Stimulated activated CD4-positive, alpha-beta T cell treated with anti-CD3 and anti-CD28 coated beads, Interleukin-2, amount 100 ng/mL, for 24 hours (primary cell): ENCODE measurements at regions not wholly inside any gene's neighbourhood (a gene's known extent, or its start where the extent isn't known, plus 50 kb on each side); places are given as distances from the start of the nearest gene placed in this dataset.
"Not testable (repeated sequence)": the region's sequence is repeated elsewhere in the genome, so short reads cannot be mapped to it uniquely, and the experiment has no call there.

ENCODE experiments used
- DNase-seq, 2 donors: peaks; one replicate each; pipeline ENCODE4 v3.0.0-alpha.2; 2020

DNA sequence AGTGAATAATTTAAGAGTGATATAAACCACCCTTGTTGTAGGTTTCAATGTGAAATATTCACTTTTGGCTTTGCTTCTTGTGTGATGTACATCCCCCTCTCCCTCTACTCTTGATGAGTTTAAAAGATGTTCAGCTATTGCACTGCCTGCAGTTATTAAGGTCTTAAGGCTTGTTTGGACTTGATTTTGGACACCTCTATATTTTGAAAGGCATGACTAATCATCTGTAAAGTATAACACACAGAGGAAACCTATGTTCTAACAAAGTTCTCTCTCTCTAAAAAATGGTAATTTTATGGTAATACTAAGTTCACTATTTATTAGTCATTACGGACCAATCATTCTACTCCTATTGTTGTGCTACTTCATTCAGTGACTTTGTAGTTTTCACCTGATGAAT lies 1719.9 kb downstream of the GRIK2 start:
- DNase-seq = no peak

DNA sequence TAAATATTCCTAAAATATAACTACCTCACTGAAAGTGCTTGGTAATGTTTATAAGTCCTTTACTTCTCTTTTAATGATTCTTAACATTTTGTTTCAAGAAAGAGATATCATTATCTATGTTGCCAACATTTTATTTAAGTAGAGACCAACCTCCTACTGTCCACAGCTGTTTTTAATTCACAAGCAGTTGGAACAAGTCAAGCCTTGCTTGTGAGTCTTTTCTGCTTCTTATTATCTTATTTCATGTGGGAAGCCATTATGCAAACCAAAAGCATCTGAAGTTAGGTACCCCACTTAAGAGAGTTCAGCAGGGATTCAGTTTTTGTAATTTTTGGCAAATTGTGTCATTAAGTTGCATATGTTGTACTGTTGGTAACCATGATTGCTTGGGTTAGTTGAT lies 1714.5 kb downstream of the GRIK2 start:
- DNase-seq = no peak

DNA sequence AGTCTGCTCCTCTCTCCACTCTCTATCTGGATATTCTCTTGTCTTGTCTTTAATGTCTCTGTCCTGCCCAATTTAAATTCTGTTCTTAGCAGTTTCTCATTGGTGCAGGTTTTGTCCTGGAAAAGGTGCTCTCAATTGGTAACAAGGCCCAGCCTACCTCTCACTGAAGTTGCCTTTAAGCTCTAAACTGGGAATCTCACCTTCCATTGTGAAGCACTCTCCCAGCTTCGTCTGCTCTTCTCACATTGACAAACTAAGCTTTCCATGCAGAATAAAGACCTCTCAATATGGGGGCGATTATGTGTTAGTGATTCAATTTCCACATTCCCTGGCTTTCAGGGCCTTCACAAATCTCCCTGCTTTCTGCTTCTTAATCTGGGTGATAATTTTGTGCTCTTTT lies 1712.2 kb downstream of the GRIK2 start:
- DNase-seq = no peak

DNA sequence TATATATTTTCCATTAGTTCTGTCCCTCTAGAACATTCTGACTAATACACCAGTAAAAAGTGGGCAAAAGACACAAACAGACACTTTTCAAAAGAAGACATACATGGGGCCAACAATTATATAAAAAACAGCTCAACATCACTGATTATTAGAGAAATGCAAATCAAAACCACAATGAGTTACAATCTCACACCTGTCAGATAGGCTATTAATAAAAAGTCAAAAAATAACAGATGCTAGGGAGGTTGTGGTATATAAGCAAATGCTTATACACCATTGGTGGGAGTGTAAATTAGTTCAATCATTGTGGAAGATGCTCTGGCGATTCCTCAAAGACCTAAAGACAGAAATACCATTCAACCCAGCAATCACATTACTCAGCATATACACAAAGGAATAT lies 1707.8 kb downstream of the GRIK2 start:
- no peak for DNase-seq

DNA sequence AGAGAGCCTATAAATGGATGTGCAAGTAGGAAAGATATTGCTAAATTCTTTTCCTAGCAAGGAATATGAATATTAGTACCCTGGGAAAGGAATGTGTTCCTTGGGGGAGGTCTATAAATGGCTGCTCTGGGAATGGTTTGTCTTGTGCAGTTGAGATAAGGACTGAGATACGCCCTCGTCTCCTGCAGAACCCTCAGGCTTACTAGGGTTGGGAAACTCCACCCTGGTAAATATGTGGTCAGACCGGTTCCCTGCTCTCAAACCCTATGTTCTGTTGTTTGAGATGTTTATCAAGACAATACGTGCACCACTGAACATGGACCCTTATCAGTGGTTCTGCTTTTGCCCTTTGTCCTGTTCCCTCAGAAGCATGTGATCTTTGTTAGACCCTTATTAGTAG lies 1698.9 kb downstream of the GRIK2 start:
- not testable (repeated sequence) for DNase-seq

DNA sequence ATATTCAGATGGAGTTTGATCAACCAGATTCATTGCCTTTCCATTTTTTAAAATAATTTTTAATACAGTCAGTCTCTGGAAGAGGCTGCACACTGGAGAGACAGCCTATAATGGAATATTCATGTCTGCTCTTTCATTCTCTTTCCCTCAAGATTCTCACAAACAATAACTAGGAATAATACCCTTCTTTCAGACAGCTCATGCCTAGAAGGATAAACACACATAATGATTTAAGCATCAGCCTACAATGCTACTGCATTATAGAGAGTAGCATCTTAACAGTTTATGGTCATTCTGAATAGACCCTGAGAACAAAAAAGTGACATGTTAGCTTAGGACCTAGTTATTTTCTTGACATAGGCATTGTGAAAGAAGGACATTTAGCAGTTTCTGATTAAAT lies 1692.3 kb downstream of the GRIK2 start:
- DNase-seq = no peak

DNA sequence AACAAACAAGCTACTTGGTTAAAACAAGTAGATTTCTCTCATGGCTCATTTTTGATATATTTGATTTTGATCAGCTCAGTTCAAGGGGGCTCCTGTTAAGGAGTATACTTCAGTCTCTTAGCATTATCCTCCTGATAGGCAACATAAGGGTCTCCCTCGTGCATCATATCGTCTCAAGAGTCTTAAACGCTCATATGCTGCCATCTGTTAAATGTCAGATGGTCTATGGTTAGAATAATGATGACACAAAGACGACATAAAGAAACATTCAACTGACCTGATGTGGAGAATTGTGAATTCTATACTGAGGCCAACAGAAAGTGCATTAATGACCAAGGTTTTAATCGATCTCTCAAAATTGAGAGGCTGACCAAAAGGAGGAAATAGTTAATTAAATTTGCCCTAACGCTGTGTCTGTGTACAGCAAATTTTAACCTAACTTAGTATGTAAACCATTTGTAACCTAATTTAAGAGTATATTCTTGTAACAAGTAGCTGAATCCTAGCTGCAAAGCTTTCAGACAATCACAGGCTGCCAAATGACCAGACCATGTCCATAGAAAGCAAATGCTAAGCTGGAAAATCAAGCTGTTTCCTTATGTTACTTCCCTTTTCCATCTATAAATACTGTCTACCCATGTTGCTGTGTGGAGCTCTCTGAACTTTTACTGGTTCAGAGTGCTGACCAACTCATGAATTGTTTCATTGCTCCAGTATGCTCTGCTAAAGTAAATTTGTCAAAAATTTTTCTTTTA lies 1688.5 kb downstream of the GRIK2 start:
- no peak for DNase-seq

DNA sequence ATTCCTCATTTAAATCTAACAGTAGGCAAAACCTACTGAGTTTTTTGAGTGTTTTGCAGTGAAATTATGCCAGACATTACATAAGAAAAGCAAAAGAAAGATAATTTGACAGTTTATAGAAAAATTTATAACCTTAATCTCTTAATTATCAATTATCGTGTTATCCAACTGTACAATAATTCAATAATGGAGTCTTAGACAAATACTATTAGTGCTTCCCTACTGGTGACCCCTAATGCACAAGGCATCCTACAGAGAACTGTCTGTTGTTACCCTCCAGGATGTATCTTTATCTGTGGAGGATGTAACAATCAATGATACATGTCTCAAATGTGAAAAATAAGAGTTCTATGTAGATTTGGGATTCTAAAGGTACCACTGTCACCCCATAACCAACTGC lies 1687.6 kb downstream of the GRIK2 start:
- no peak for DNase-seq

DNA sequence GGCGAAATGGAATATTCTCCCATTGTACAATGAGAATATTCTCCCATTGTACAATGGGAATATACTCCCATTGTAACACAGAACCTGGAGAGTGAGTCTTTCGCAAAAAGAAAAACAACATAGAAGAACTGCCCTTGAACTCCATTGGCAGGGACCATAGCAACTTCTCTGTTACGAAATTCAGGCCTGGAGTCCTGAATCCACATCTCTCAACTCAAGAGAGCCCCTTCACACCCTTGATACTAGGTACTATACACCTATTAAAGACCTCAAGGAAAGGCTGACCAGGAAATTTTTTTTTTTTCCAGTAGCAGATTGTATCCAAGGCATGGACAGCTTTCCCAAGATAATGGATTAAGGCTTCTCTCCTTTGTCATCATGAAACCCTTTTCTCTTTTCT lies 1687.0 kb downstream of the GRIK2 start:
- no peak for DNase-seq

DNA sequence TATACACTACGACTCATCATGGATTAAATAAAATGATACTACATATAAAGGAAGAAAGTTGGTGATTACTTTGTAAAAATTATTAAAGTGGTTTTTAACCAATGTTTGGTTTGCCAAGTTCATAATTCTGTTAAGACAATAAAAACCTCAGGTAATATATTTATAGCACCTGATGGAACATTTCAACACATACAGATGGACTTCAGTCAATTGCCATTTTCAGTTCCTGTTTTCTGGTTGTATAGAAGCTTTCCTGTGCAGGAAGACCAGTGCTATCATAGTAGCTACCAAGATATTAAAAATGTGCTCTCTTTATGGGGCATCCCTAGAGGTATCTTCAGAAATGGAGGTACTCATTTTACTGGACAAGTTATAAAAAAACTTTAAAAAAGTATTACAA lies 1686.4 kb downstream of the GRIK2 start:
- DNase-seq = no peak

DNA sequence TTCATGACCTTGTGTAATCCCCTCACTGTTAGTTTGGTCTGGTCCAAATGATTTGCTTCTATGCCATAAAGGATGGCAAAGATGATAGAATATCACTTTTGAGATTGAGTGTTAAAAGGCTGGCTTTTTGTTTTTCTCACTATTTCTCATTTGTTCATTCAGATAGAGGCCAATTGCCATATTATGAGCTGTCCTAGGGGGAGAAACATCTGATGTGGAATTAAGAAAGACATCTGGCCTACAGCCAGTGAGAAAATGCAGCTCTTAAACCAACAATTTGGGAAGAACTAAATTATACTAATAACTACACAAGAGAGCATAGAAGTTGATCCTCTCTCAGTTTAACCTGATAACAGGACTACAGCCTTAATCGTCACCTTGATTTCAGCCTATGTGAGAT lies 1668.6 kb downstream of the GRIK2 start:
- DNase-seq = no peak

DNA sequence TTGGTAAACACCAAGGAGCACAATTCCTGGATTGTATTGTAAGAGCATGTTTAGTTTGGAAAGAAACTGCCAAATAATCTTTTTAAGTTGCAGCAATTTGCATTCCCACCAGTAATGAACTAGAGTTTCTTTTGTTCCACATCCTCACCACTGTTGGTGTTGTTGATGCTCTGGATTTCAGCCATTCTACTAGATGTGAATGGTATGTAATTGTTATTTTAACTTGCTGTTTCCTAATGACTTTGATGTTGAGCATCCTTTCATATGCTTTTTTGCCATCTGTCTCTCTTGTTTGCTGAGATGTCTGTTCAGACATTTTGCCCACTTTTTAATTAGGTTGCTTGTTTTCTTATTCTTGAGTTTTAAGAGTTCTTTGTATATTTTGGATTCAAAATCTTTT lies 1654.1 kb downstream of the GRIK2 start:
- DNase-seq = no peak

DNA sequence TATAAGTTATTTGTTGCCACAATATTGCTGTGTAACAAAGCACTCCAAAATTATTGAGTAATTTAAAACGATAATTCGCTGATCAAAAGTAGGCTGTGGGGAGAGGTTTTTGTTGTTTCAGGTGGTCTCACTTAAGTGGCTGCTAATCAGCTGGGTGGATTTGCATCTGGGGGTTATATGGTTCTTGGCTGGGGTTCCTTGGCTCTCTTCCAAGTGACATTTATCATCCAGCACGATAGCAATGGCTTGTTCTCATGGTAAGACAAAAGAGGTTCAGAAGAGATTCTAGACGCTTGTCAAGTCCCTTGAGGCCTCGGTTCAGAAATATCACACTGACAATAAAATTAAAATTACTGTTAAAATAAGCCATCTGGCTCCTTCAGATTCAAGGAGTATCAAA lies 1648.8 kb downstream of the GRIK2 start:
- DNase-seq = no peak

DNA sequence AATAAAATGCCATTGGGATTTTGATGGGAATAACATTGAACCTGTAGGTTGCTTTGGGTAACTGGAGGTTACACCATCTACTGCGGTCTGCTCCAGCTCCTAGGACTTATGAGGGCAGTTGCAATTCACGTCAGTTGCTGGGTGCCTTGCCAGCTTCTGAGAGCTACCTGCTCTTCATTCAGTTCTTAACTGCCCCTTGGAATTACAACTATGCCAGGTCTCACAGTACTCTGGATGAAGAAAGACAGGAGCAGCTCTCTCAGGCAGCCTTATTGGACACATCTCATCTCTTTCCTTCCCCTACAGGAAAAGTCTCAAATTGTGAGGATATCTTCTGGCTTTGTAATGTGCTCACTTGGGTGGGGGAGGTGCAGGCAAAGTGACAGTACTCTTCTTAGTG lies 1643.3 kb downstream of the GRIK2 start:
- no peak for DNase-seq

DNA sequence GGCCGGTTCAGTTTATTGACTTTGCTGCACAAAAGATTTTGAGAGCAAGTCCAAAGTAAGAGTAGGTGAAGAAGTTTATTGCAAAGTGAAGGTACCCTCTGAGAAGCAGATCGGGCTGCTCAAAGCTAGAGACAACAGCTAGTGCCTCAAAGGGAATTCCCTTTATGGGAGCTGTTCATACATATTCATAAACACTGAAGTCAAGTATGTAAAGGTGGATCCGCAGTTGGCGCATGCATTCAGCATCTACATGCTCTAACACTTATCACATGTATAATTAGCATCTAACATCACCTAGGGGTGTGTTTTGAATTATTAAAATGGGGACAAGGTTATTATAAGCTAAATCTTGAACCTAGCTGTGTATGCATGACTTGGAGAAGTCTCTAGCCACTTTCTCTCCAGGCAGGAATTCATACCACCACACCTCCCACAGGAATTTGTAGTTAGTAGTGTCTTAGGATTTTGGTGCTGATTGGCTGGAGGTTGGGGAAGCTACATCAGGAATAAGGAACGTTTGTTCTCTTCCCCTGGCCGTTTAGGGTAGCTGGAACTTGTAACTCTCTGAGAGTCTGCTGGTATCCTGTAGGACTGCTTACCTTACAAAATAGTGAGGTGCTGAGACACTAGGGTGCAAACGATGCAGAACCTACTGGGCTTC lies 1633.9 kb downstream of the GRIK2 start:
- DNase-seq = no peak

DNA sequence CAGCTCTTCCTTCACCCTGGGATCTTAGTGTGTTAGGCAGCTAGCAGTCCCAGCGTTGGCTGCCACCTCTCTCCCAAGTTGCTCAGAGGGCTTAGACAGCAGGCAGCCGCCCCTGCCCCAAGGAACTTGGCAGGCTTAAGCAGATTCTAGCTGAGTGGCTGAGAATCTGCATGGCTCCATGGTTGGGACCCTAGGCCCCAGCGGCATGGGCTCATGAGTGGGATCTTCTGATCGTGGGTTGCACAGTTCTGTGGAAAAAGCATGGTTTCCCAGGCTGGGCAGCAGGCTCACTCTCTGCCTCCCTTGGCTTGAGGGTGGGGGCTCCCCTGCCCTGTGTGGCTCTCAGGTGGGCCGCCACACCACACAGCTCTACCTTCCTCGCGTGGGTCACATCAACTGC lies 1624.9 kb downstream of the GRIK2 start:
- DNase-seq = no peak

DNA sequence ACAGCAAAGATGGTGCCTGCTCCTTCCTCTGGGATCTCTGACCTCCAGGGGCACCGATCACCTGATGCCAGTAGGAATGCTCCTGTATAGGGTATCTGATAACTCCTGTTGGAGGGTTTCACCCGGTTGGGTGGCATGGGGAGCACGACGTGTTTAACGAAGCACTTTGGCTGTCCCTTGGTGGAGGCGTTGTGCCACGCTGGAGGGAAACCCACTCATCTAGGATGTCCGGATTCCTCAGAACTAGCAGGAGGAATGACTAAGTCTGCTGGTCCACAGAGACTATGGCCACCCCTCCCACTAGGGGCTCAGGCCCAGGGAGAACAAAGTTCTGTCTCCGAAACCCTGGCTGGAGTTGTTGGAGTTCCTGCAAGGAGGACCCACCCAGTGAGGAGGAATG lies 1624.4 kb downstream of the GRIK2 start:
- no peak for DNase-seq

DNA sequence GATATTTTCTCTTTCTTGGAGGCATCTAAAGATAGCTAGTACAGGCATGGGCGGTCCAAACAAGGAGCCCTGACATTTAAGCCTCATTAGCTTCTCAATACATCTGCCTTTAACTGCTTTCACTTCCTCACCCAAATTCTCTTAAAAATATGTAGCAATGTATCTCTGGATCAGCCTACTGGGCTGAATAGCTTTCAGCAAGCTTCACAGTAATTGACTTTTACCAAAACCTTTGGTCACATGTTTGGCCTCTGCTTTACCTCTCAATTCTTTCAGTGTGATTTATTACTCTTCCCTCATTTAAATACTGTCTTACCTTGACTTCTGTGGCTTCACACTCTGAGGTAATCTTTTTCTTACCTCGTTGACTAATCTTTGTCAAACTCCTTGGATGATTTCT lies 1618.1 kb downstream of the GRIK2 start:
- DNase-seq = no peak

DNA sequence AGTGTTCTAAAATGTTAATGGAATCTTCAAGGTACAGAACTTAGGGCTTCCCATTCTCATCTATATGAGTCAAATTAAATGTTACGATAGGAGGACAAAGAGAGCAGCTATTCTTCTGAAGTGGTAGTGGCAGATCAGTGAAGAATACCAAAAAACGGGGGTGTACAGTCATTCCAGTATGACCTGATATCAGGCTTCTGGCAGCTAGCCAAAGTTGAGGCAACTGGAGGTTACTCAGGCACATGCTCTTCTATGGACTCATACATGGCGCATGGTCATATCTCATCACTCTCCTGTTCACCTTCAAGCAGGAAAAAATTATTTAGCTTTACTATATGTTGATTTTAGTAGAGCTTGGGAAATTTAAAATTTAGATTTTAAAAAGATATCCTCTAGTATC lies 1608.8 kb downstream of the GRIK2 start:
- DNase-seq = no peak

DNA sequence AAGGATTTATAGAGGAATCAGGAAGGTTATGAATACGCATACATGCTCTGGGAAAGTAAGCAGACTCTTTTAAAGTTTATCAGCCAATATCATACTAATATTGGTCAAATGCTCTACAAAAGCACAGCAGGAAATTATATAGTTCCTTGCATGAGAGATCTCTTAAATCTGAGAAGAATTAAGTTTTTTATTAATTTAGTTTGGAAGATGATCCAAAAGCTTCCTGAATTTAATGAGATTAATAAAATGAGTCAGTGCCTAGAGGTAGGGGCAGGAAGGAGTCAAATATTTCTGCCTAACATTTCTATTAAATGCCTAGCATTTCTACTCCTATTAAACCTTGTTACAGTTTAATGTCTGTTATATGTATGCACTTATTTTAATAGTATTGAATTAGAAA lies 1608.2 kb downstream of the GRIK2 start:
- no peak for DNase-seq

DNA sequence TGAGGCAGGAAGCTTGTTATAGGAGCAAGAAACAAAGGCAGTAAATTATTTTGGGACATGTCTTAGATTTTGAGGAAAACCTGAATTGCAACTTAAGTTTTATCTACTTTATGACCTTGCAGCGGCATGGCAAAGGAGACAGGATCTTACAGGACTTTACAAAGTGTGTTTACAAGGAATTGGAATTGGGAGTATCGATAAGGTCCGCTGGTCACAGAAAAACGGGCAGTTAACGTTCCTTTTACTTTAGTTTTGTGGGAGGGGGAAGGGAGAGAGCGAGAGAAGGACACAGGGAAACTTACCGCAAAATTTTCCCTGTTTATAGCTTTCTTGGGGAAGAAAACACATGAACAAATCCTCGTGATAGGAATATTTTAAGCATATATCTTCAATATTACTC lies 1607.2 kb downstream of the GRIK2 start:
- DNase-seq = no peak

DNA sequence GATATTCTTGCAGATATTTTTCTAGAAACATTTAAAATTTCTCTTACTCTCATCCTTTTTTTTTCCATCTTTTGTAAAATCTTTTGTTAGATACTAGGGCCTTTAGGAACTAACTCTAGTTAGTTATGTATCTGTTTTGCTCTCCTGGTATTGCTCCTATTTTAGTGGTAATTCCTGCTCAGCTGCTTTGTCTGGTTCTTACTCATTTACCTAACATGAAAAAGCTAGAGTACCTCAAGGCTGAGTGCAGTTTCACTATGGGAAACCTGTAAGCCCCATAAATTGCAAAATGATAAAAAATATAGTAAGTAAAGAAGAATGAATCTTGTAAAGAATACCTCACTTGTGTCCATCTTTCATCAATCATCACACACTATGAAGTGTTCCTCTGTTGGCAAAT lies 1602.0 kb downstream of the GRIK2 start:
- no peak for DNase-seq

DNA sequence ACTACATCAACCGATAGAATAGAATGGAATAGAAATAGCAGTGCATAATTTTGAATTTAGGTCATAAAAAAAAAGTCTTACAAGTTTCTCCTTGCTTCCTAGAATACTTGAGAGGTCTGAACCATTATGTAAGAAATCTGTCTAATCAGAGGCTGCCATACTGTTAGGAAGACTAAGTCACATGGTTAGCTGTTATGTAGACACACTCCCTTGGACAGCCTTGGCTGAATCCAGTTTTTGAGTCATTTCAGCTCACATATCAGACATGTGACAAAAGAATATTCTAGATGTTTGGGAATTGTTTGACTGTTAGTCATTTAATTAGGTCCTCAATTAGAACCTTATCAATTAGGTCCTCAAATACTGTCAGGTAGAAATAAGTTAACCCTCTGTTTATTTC lies 1601.4 kb downstream of the GRIK2 start:
- DNase-seq = no peak

DNA sequence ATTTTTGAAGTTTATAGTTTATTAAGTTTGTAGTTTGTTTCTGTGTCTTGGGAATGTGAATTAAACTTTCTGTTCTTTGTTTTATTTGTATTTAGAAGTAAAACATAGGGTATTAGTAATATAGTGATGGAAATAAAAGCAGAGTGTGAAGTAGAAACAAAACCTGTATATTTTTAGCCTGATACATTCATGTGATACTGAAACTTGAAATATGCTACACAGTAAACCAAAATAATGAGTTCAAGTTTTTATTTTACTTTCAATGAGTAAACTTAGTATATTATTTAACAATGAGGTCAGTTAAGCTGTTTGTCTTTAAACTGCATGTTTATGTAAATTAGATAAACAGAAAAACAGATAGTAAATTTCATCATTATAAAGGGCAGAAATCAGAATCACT lies 1592.6 kb downstream of the GRIK2 start:
- no peak for DNase-seq

DNA sequence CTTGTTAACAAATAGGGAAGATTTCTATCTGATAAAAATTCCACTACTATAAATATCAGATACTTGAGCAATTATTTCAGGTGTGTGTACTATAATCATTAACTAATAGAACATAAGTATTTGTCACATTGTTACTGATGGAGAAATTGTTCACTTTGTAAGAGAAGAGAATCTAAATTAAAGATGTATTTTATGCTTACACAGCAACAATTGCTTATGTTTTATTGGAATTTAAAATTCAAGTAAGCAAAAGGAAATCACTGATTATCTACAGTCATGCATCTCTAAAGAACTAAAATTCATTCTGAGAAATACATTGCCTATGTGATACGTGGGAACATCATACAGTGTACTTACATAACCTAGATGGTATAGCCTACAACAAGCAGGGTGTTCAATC lies 1590.8 kb downstream of the GRIK2 start:
- no peak for DNase-seq
